GM18907 (cell line): ENCODE measurements at regions not wholly inside any gene's neighbourhood (a gene's known extent, or its start where the extent isn't known, plus 50 kb on each side); places are given as distances from the start of the nearest gene placed in this dataset.
"Not testable (repeated sequence)": the region's sequence is repeated elsewhere in the genome, so short reads cannot be mapped to it uniquely, and the experiment has no call there.

Experiments used
- ATAC-seq: cut with Tn5 transposase; IDR thresholded peaks from one replicate; pipeline ENCODE4 v1.9.1; 2021; ENCODE audit warnings: mild to moderate bottlenecking, moderate library complexity; ENCODE audit not compliant: unreplicated experiment

- ATAC-seq: no peak
Observed at GRCh38 chr3:137111497-137111896, 153.7 kb downstream of the IL20RB start.

GRCh38 chr3:137116619-137117018 is 158.8 kb downstream of the IL20RB start:
- no peak for ATAC-seq

- ATAC-seq: peak; percentile 78
Observed at GRCh38 chr3:137121704-137122314, 164.0 kb downstream of the IL20RB start.

GRCh38 chr3:137131081-137131480 is 173.3 kb downstream of the IL20RB start:
- ATAC-seq: no peak

- no peak for ATAC-seq
Observed at GRCh38 chr3:137134431-137134830, 176.6 kb downstream of the IL20RB start.

- no peak for ATAC-seq
Observed at GRCh38 chr3:137148406-137148805, 190.6 kb downstream of the IL20RB start.

GRCh38 chr3:137148917-137149316 is 191.1 kb downstream of the IL20RB start:
- no peak for ATAC-seq

GRCh38 chr3:137150825-137151224 is 193.0 kb downstream of the IL20RB start:
- no peak for ATAC-seq

GRCh38 chr3:137153046-137153445 is 195.3 kb downstream of the IL20RB start:
- not testable (repeated sequence) for ATAC-seq

GRCh38 chr3:137163241-137163871 is 205.6 kb downstream of the IL20RB start:
- ATAC-seq: no peak

- ATAC-seq: no peak
Observed at GRCh38 chr3:137163958-137164357, 206.2 kb downstream of the IL20RB start.

GRCh38 chr3:137165117-137165806 is 207.5 kb downstream of the IL20RB start:
- ATAC-seq: no peak

- ATAC-seq: no peak
Observed at GRCh38 chr3:137171834-137172603, 214.2 kb downstream of the IL20RB start.

GRCh38 chr3:137172728-137173127 is 214.9 kb downstream of the IL20RB start:
- no peak for ATAC-seq

- no peak for ATAC-seq
Observed at GRCh38 chr3:137174514-137174913, 216.7 kb downstream of the IL20RB start.

- no peak for ATAC-seq
Observed at GRCh38 chr3:137180220-137180619, 222.4 kb downstream of the IL20RB start.

- no peak for ATAC-seq
Observed at GRCh38 chr3:137191133-137191923, 233.5 kb downstream of the IL20RB start.

GRCh38 chr3:137191951-137192350 is 234.2 kb downstream of the IL20RB start:
- ATAC-seq: no peak

GRCh38 chr3:137194301-137194700 is 236.5 kb downstream of the IL20RB start:
- ATAC-seq: no peak

GRCh38 chr3:137198374-137198773 is 240.6 kb downstream of the IL20RB start:
- not testable (repeated sequence) for ATAC-seq

- no peak for ATAC-seq
Observed at GRCh38 chr3:137199678-137200077, 241.9 kb downstream of the IL20RB start.
